ENCODE measurements at regions not wholly inside any gene's neighbourhood (a gene's known extent, or its start where the extent isn't known, plus 50 kb on each side); places are given as distances from the start of the nearest gene placed in this dataset.
"Not testable (repeated sequence)": the region's sequence is repeated elsewhere in the genome, so short reads cannot be mapped to it uniquely, and the experiment has no call there.

GRCh38 chr7:76774279-76774678 is 147.2 kb upstream of the POMZP3 start:
- H3K4me3 ChIP-seq (ENCODE audit: low read length), result not testable (repeated sequence)
- TF ChIP-seq CTCF (IDR thresholded peaks at IDR 0.05; ENCODE audit: insufficient read depth, low read depth, low read length, missing control alignments), result peak; percentile 37
- DNase-seq (ENCODE audit: low read depth), result peak; percentile 0

- not testable (repeated sequence) for DNase-seq (ENCODE audit: low read depth); H3K4me3 ChIP-seq (ENCODE audit: low read length)
These were observed 144.9 kb upstream of the POMZP3 start for GRCh38 chr7:76771980-76772379.

GRCh38 chr7:76763977-76764376 is 136.9 kb upstream of the POMZP3 start:
- DNase-seq (ENCODE audit: low read depth); H3K4me3 ChIP-seq (ENCODE audit: low read length): not testable (repeated sequence)

GRCh38 chr7:76760546-76761220 is 133.6 kb upstream of the POMZP3 start:
- peak; percentile 64 for DNase-seq (ENCODE audit: low read depth)
- not testable (repeated sequence) for H3K4me3 ChIP-seq (ENCODE audit: low read length)

- not testable (repeated sequence) for DNase-seq (ENCODE audit: low read depth); H3K4me3 ChIP-seq (ENCODE audit: low read length)
These were observed 112.5 kb upstream of the POMZP3 start for GRCh38 chr7:76739538-76739937.

GRCh38 chr7:76736724-76737123 is 109.6 kb upstream of the POMZP3 start:
- DNase-seq (ENCODE audit: low read depth); H3K4me3 ChIP-seq (ENCODE audit: low read length): not testable (repeated sequence)

- not testable (repeated sequence) for DNase-seq (ENCODE audit: low read depth)
These were observed 109.0 kb upstream of the POMZP3 start for GRCh38 chr7:76736091-76736490.

GRCh38 chr7:76735668-76736067 is 108.6 kb upstream of the POMZP3 start:
- DNase-seq (ENCODE audit: low read depth); H3K4me3 ChIP-seq (ENCODE audit: low read length): not testable (repeated sequence)

More at GRCh38 chr7:76736091-76736490, 109.0 kb upstream of the POMZP3 start:
- not testable (repeated sequence) for H3K4me3 ChIP-seq (ENCODE audit: low read length)

- peak; percentile 35 for DNase-seq (ENCODE audit: low read depth)
- H3K4me3 ChIP-seq (ENCODE audit: low read length), result peak overlapping the region; percentile 21
These were observed 101.5 kb upstream of the POMZP3 start for GRCh38 chr7:76728571-76728974.

GRCh38 chr7:76723928-76724327 is 96.8 kb upstream of the POMZP3 start:
- not testable (repeated sequence) for H3K4me3 ChIP-seq (ENCODE audit: low read length); DNase-seq (ENCODE audit: low read depth)

- DNase-seq (ENCODE audit: low read depth); H3K4me3 ChIP-seq (ENCODE audit: low read length): not testable (repeated sequence)
These were observed 89.5 kb upstream of the POMZP3 start for GRCh38 chr7:76716551-76716950.

- DNase-seq (ENCODE audit: low read depth); H3K4me3 ChIP-seq (ENCODE audit: low read length): not testable (repeated sequence)
These were observed 85.8 kb upstream of the POMZP3 start for GRCh38 chr7:76712926-76713325.

GRCh38 chr7:76711648-76712047 is 84.6 kb upstream of the POMZP3 start:
- not testable (repeated sequence) for DNase-seq (ENCODE audit: low read depth)

GRCh38 chr7:76709703-76710102 is 82.6 kb upstream of the POMZP3 start:
- not testable (repeated sequence) for DNase-seq (ENCODE audit: low read depth); H3K4me3 ChIP-seq (ENCODE audit: low read length)

More at GRCh38 chr7:76711648-76712047, 84.6 kb upstream of the POMZP3 start:
- H3K4me3 ChIP-seq (ENCODE audit: low read length), result not testable (repeated sequence)

GRCh38 chr7:76708446-76708845 is 81.4 kb upstream of the POMZP3 start:
- not testable (repeated sequence) for DNase-seq (ENCODE audit: low read depth); H3K4me3 ChIP-seq (ENCODE audit: low read length)

GRCh38 chr7:76703815-76704214 is 76.7 kb upstream of the POMZP3 start:
- DNase-seq (ENCODE audit: low read depth); H3K4me3 ChIP-seq (ENCODE audit: low read length): not testable (repeated sequence)

- not testable (repeated sequence) for DNase-seq (ENCODE audit: low read depth); H3K4me3 ChIP-seq (ENCODE audit: low read length)
These were observed 59.2 kb upstream of the POMZP3 start for GRCh38 chr7:76686277-76686676.

- not testable (repeated sequence) for H3K4me3 ChIP-seq (ENCODE audit: low read length)
- peak; percentile 9 for DNase-seq (ENCODE audit: low read depth)
These were observed 57.7 kb upstream of the POMZP3 start for GRCh38 chr7:76684737-76685136.

GRCh38 chr7:76683631-76684030 is 56.6 kb upstream of the POMZP3 start:
- H3K4me3 ChIP-seq (ENCODE audit: low read length); DNase-seq (ENCODE audit: low read depth): not testable (repeated sequence)

GRCh38 chr7:76681810-76682209 is 54.7 kb upstream of the POMZP3 start:
- not testable (repeated sequence) for DNase-seq (ENCODE audit: low read depth); H3K4me3 ChIP-seq (ENCODE audit: low read length)
